GM18909 (cell line): ENCODE measurements at regions not wholly inside any gene's neighbourhood (a gene's known extent, or its start where the extent isn't known, plus 50 kb on each side); places are given as distances from the start of the nearest gene placed in this dataset.
"Not testable (repeated sequence)": the region's sequence is repeated elsewhere in the genome, so short reads cannot be mapped to it uniquely, and the experiment has no call there.

Source experiments
- ATAC-seq: cut with Tn5 transposase; IDR thresholded peaks from one replicate; pipeline ENCODE4 v1.9.1; 2021; ENCODE audit warnings: mild to moderate bottlenecking; ENCODE audit not compliant: unreplicated experiment, poor library complexity

DNA sequence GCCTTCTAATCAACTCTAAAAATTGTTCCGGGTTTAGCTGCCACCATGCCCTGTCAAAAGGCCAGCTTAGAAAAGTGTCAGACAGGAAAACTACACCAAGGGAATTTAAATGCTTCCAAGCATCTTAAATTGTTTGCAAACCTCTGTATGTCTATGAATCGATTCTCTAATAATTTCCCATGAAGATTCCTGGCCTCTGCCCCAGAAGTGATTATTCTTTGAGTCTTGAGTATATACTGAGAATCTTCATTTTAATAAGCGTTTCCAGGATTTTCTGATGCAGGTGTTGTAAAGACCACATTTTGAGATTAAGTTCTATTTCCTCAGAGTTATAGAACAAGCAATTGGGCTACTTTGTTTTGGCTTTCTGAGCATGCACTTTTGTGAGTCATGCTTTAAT, 471.8 kb upstream of the JAG1 start:
- no peak for ATAC-seq

DNA sequence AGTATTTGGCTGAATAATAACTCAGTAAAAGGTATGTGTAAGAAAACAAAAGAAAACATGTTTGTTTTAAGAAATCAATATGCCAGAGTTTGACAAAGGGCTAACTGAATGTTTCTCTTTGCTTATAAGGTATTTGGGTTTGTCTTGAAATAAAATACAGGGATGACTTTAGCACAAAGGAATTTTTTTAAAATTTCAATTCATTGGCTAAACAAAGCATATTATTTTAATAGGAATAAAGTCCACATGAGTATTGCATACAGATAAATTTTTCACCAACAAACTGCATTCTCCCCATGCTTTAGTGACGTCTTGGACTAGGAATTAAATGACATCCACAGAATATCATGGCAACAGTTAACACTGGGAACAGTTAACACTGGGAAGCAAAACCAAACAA, 480.0 kb upstream of the JAG1 start:
- no peak for ATAC-seq

DNA sequence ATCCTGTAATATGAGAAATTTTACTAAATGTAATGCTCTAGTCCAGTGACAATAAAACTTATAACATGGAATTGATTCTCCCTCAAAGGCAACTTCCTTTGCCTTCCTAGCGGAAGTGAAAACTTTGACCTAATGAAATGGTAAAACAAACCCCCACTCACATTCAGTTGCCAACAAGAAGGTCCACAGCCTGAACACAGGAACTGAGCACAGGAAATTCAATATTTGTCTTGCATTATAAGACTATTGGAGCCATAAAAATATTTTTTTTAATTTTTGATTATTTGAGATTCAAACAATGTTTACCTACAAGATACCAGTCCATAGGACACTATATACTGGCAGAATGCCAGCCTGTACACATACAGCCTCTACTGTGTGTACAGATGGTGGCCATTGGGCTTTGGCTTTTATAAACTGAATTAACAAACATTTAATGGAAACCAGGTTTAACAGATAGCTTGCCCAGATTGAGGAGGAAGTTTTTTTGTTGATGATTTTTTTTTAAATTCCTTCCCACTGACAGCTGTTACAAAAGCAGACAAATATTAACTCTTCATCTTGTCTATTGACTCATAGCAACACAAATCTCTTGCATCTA, 481.5 kb upstream of the JAG1 start:
- ATAC-seq = no peak

DNA sequence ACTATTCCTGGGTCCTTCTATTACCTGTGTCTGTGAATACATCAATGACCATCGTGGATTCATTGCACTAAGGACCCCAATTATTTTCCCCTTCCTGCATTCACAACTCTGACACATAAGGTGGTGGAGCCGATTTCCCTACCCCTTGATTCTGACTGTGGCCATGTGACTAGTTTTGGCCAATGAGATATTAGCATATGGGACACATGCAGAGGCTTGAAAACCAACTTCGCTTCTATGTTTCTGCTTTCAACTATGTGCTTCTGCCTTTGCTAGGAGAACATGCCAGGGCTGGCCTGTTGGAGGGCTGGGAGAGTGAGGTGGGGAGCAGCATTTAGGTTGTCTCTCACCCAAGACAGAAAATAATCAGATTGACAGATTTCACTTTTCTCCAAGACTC, 483.1 kb upstream of the JAG1 start:
- no peak for ATAC-seq

GRCh38 chr20:11158146-11158545, 484.3 kb upstream of the JAG1 start:
- ATAC-seq = no peak

GRCh38 chr20:11158589-11158988, 484.8 kb upstream of the JAG1 start:
- no peak for ATAC-seq

GRCh38 chr20:11159728-11160127, 485.9 kb upstream of the JAG1 start:
- no peak for ATAC-seq

- ATAC-seq = no peak
These were observed 488.4 kb upstream of the JAG1 start for GRCh38 chr20:11162026-11162775.

DNA sequence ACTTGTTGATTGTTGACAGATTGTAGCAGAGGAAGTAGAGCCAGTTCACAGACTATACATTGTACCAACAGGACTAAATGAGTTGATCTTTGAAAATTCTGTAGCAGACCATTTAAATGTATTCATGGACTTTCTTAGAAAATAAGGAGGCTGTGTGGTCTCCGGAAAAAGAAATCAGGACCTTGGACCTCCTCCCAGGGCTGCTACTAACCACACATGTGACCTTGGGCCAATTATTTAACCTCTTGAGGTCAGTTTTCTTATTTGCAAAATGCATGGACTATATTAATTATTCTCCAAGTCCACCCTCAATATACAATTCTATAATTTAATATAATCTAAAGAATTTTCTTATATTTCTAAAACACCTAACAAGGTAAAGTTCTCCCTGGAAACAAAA, 492.0 kb upstream of the JAG1 start:
- no peak for ATAC-seq

GRCh38 chr20:11166712-11167111, 492.9 kb upstream of the JAG1 start:
- ATAC-seq = no peak

GRCh38 chr20:11168026-11168425, 494.2 kb upstream of the JAG1 start:
- no peak for ATAC-seq

GRCh38 chr20:11170025-11170424, 496.2 kb upstream of the JAG1 start:
- no peak for ATAC-seq

DNA sequence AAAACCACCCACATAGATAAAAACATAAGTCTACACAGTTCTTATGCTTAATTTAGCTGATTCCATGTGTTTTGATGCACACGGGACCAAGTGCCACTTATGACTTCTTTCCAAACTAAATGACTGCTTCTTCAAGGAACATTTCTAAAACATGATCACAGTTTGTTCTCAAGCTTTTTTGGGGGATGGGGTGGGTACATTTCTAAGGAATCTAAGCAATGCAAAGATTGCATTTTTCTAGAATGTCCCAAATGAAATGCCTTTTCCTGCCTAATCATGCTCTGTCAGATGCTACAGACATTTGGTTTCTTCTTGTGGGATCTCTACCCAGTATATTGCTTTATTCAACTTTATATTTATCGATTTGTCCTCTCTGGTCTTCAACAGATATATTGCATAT, 496.8 kb upstream of the JAG1 start:
- no peak for ATAC-seq

DNA sequence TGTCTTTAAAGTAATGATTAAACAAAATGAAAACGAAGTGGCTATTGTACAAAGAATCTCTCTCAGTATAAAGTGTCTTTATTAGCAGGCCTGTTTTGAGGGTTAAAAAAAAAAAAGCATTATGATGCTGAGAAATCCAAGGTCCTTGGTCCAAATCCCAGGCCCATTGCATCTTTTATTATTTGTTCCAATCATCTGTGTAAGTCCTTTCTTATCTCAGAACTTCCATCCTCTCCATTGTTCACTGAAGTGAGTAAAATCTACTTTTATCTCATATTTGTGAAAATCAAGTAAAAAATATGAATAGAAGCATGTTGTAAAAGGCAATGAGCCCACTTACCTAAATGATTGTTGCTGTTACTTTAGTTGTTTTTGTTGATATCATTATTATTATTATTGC, 499.1 kb upstream of the JAG1 start:
- no peak for ATAC-seq

DNA sequence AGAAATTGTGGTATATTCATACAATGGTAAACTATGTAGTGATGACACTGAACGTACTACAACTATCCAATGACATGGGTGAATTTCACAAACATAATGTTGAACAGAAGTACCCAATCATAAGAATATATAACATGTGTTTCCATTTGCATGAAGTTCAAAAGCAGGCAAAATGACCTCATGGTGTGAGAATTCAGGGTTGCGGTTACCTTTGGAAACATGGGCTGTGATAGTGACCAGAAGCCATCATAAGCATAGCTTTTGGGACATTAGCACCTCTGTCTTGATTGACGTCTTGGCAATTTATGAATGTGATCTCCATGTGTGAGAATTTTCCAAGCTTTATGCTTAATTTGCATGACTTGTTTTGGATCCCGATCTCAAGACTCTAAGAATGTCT, 500.1 kb upstream of the JAG1 start:
- ATAC-seq = no peak

- no peak for ATAC-seq
These were observed 501.1 kb upstream of the JAG1 start for GRCh38 chr20:11174861-11175260.

GRCh38 chr20:11176431-11176830, 502.6 kb upstream of the JAG1 start:
- ATAC-seq = no peak

GRCh38 chr20:11178946-11179654, 505.3 kb upstream of the JAG1 start:
- ATAC-seq = no peak

- no peak for ATAC-seq
These were observed 506.4 kb upstream of the JAG1 start for GRCh38 chr20:11180186-11180585.

GRCh38 chr20:11181129-11181528, 507.3 kb upstream of the JAG1 start:
- ATAC-seq = not testable (repeated sequence)

DNA sequence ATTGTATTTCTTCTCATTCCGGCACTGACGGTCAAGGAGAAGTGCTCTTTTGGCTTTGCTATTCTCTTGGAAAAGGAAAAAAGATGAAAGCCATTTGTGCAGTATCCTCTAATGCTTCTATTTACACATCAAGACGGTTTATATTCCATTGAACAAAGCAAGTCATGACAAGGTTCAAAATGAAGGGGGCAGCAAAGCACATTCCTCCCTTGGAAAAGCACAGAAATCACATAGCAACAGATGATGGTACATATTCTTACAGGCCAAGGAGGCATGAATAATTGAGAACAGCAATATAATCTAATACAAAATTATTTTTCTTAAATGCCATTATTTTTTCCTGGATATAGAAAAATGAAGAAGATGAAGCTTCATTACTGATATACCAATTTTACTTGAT, 508.2 kb upstream of the JAG1 start:
- ATAC-seq = no peak

DNA sequence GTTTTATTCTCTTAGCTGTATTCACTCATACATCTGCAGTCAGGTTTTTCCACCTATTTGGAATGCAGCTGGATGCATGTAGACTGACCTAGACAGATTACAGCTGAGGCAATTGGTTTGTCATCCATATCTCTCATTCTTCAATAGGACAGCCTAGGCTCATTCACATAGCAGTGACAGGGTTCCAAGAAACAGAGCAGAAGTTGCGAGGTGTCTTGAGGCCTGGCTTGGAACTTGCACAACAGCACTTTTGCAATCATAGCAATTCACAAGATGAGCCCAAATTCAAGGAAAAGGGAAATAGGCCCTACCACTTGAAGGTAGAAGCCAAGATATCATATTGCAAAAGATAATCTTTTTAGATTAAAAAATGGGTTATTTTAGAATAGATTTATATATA, 508.9 kb upstream of the JAG1 start:
- ATAC-seq = no peak
